Spinal cord (tissue), 9 donors: ENCODE measurements at regions not wholly inside any gene's neighbourhood (a gene's known extent, or its start where the extent isn't known, plus 50 kb on each side); places are given as distances from the start of the nearest gene placed in this dataset.

Experiments used
- DNase-seq, 6 donors: peaks; one replicate each; pipeline versions ENCODE4 v3.0.0 to v3.0.0-alpha.2; 2013 to 2015; ENCODE audit warnings: low spot score in 6 of 6, low read depth in 4 of 6
- H3K27ac ChIP-seq: one replicate; pipeline ENCODE4 v1.5.1; 2013; ENCODE audit warnings: low read depth, low read length, control low read depth
- H3K27me3 ChIP-seq: one replicate; pipeline ENCODE4 v1.6.1; 2013; ENCODE audit warnings: low read length; ENCODE audit not compliant: control insufficient read depth, insufficient read depth
- H3K36me3 ChIP-seq: one replicate; pipeline ENCODE4 v1.6.1; 2013; ENCODE audit warnings: low read length; ENCODE audit not compliant: control insufficient read depth, insufficient read depth
- H3K4me1 ChIP-seq: one replicate; pipeline ENCODE4 v1.6.1; 2013; ENCODE audit warnings: low read length; ENCODE audit not compliant: control insufficient read depth, insufficient read depth
- H3K4me3 ChIP-seq: one replicate; pipeline ENCODE4 v1.5.1; 2013; ENCODE audit warnings: low read depth, low read length, control low read depth
- H3K9me3 ChIP-seq: one replicate; pipeline ENCODE4 v1.6.1; 2013; ENCODE audit warnings: low read length; ENCODE audit not compliant: control insufficient read depth, insufficient read depth
- whole genome bisulfite sequencing: methylation state at CpG from one replicate; pipeline ENCODE4 v1.1.5; 2013; ENCODE audit warnings: missing lambda C conversion rate; ENCODE audit not compliant: insufficient coverage; 5-methylcytosine and 5-hydroxymethylcytosine counted together
- donor health status: healthy.

- H3K9me3 ChIP-seq = peaks cover 4% of the 10 kb centered on the region
- H3K27me3 ChIP-seq = no peaks in the 10 kb centered on the region
- peak in 1 of 6 donors; percentile 53 for DNase-seq
- H3K4me1 ChIP-seq = no peaks in the 10 kb centered on the region
- 20% methylated on average over 1 of the region's 6 CpGs for WGBS
- H3K27ac ChIP-seq = no peak overlapping the region
- no peak overlapping the region for H3K4me3 ChIP-seq
- H3K36me3 ChIP-seq = no peaks in the 10 kb centered on the region
These were observed 81.3 kb upstream of the RGMA start for GRCh38 chr15:93170329-93170728.

GRCh38 chr15:93168910-93169309, 79.9 kb upstream of the RGMA start:
- 70% methylated on average over 1 of the region's 2 CpGs for WGBS
- Histone ChIP-seq H3K4me1 (no peaks in the 10 kb centered on the region), H3K9me3 (peaks cover 4% of the 10 kb centered on the region), H3K27ac (no peak overlapping the region), H3K36me3 (no peaks in the 10 kb centered on the region), H3K27me3 (no peaks in the 10 kb centered on the region), H3K4me3 (no peak overlapping the region)
- DNase-seq = no peak

- no peak for DNase-seq
- 72% methylated on average over 4 of the region's 4 CpGs for whole genome bisulfite sequencing
- no peak overlapping the region for H3K4me3 ChIP-seq
- no peaks in the 10 kb centered on the region for H3K36me3 ChIP-seq
- H3K27ac ChIP-seq = no peak overlapping the region
- H3K4me1 ChIP-seq = no peaks in the 10 kb centered on the region
- H3K9me3 ChIP-seq = no peaks in the 10 kb centered on the region
- no peaks in the 10 kb centered on the region for H3K27me3 ChIP-seq
These were observed 78.3 kb upstream of the RGMA start for GRCh38 chr15:93167291-93167690.

GRCh38 chr15:93166675-93167074, 77.7 kb upstream of the RGMA start:
- Histone ChIP-seq H3K36me3 (no peaks in the 10 kb centered on the region), H3K4me3 (no peak overlapping the region), H3K27me3 (no peaks in the 10 kb centered on the region), H3K4me1 (no peaks in the 10 kb centered on the region), H3K27ac (no peak overlapping the region), H3K9me3 (no peaks in the 10 kb centered on the region)
- 96% methylated on average over 6 of the region's 8 CpGs for whole genome bisulfite sequencing
- DNase-seq = no peak

GRCh38 chr15:93165734-93166470, 76.9 kb upstream of the RGMA start:
- Histone ChIP-seq H3K36me3 (no peaks in the 10 kb centered on the region), H3K4me1 (no peaks in the 10 kb centered on the region), H3K4me3 (no peak overlapping the region), H3K27ac (no peak overlapping the region), H3K9me3 (no peaks in the 10 kb centered on the region), H3K27me3 (no peaks in the 10 kb centered on the region)
- peak in 1 of 6 donors; percentile 72 for DNase-seq
- WGBS = 53% methylated on average over 2 of the region's 10 CpGs

GRCh38 chr15:93164409-93164808, 75.4 kb upstream of the RGMA start:
- no peak for DNase-seq
- no peaks in the 10 kb centered on the region for H3K27me3 ChIP-seq
- no CpG with 5 or more reads among the region's 5 CpGs for WGBS
- peaks cover 4% of the 10 kb centered on the region for H3K4me1 ChIP-seq
- H3K9me3 ChIP-seq = no peaks in the 10 kb centered on the region
- H3K36me3 ChIP-seq = no peaks in the 10 kb centered on the region
- H3K27ac ChIP-seq = no peak overlapping the region
- no peak overlapping the region for H3K4me3 ChIP-seq

GRCh38 chr15:93162560-93162959, 73.5 kb upstream of the RGMA start:
- 87% methylated on average over 3 of the region's 5 CpGs for WGBS
- Histone ChIP-seq H3K9me3 (no peaks in the 10 kb centered on the region), H3K27me3 (no peaks in the 10 kb centered on the region), H3K27ac (no peak overlapping the region), H3K4me3 (no peak overlapping the region), H3K4me1 (peaks cover 7% of the 10 kb centered on the region), H3K36me3 (peaks cover 2% of the 10 kb centered on the region)
- no peak for DNase-seq

- WGBS = 76% methylated on average over 4 of the region's 5 CpGs
- H3K27ac ChIP-seq = no peak overlapping the region
- H3K36me3 ChIP-seq = peaks cover 2% of the 10 kb centered on the region
- no peaks in the 10 kb centered on the region for H3K9me3 ChIP-seq
- no peak overlapping the region for H3K4me3 ChIP-seq
- no peak for DNase-seq
- H3K4me1 ChIP-seq = peaks cover 7% of the 10 kb centered on the region
- H3K27me3 ChIP-seq = no peaks in the 10 kb centered on the region
These were observed 70.9 kb upstream of the RGMA start for GRCh38 chr15:93159930-93160329.

- 98% methylated on average over 11 of the region's 13 CpGs for WGBS
- DNase-seq = no peak
These were observed 69.3 kb upstream of the RGMA start for GRCh38 chr15:93158097-93158900.

GRCh38 chr15:93154666-93155065, 65.7 kb upstream of the RGMA start:
- Histone ChIP-seq H3K4me3 (no peak overlapping the region), H3K4me1 (peaks cover 31% of the 10 kb centered on the region), H3K36me3 (peaks cover 2% of the 10 kb centered on the region), H3K27ac (no peak overlapping the region), H3K9me3 (no peaks in the 10 kb centered on the region), H3K27me3 (no peaks in the 10 kb centered on the region)
- DNase-seq = no peak
- 74% methylated on average over 2 of the region's 5 CpGs for WGBS

More at GRCh38 chr15:93158097-93158900, 69.3 kb upstream of the RGMA start:
- H3K36me3 ChIP-seq = peaks cover 2% of the 10 kb centered on the region
- peaks cover 14% of the 10 kb centered on the region for H3K4me1 ChIP-seq
- no peaks in the 10 kb centered on the region for H3K9me3 ChIP-seq
- H3K27ac ChIP-seq = no peak overlapping the region
- no peaks in the 10 kb centered on the region for H3K27me3 ChIP-seq
- no peak overlapping the region for H3K4me3 ChIP-seq
